Ramos (cell line): ENCODE measurements at regions not wholly inside any gene's neighbourhood (a gene's known extent, or its start where the extent isn't known, plus 50 kb on each side); places are given as distances from the start of the nearest gene placed in this dataset.
"Not testable (repeated sequence)": the region's sequence is repeated elsewhere in the genome, so short reads cannot be mapped to it uniquely, and the experiment has no call there.

Experiments used
- in situ Hi-C: fragments of 300-500 bp; cut with MboI; formaldehyde crosslinking; loops from one replicate; pipeline ENCODE4 v1.14.3; 2022; ENCODE audit warnings: low sequenced_read_pairs; ENCODE audit not compliant: unreplicated experiment

- in situ Hi-C loops, result no loop called here
Observed at GRCh38 chr18:60020107-60020925, 120.5 kb downstream of the PMAIP1 start.

- in situ Hi-C loops, result no loop called here
Observed at GRCh38 chr18:60019463-60019840, 119.7 kb downstream of the PMAIP1 start.

GRCh38 chr18:60018618-60019462 is 119.0 kb downstream of the PMAIP1 start:
- in situ Hi-C loops, result no loop called here

GRCh38 chr18:60018134-60018533 is 118.3 kb downstream of the PMAIP1 start:
- in situ Hi-C loops, result not testable (repeated sequence)

- in situ Hi-C loops, result no loop called here
Observed at GRCh38 chr18:60017371-60017770, 117.6 kb downstream of the PMAIP1 start.

GRCh38 chr18:60015826-60016225 is 116.0 kb downstream of the PMAIP1 start:
- in situ Hi-C loops, result not testable (repeated sequence)

GRCh38 chr18:60013148-60013547 is 113.4 kb downstream of the PMAIP1 start:
- in situ Hi-C loops, result not testable (repeated sequence)

- in situ Hi-C loops, result no loop called here
Observed at GRCh38 chr18:60010984-60011383, 111.2 kb downstream of the PMAIP1 start.

- in situ Hi-C loops, result no loop called here
Observed at GRCh38 chr18:60010513-60010912, 110.7 kb downstream of the PMAIP1 start.

GRCh38 chr18:60007661-60008060 is 107.9 kb downstream of the PMAIP1 start:
- in situ Hi-C loops, result no loop called here

- in situ Hi-C loops, result no loop called here
Observed at GRCh38 chr18:60003610-60004185, 103.9 kb downstream of the PMAIP1 start.

GRCh38 chr18:59996370-59996966 is 96.7 kb downstream of the PMAIP1 start:
- in situ Hi-C loops, result loop anchor here (25.0 kb wide), 2 partner anchors 416 to 566 kb away; no protein-coding TSS in a partner anchor

- in situ Hi-C loops, result loop anchor here (25.0 kb wide), 2 partner anchors 418 to 568 kb away; no protein-coding TSS in a partner anchor
Observed at GRCh38 chr18:59994357-59994756, 94.6 kb downstream of the PMAIP1 start.

- in situ Hi-C loops, result loop anchor here (25.0 kb wide), 2 partner anchors 419 to 569 kb away; no protein-coding TSS in a partner anchor
Observed at GRCh38 chr18:59993560-59993959, 93.8 kb downstream of the PMAIP1 start.

- in situ Hi-C loops, result loop anchor here (25.0 kb wide), 2 partner anchors 422 to 572 kb away; no protein-coding TSS in a partner anchor
Observed at GRCh38 chr18:59990121-59990823, 90.5 kb downstream of the PMAIP1 start.

GRCh38 chr18:59988098-59988706 is 88.4 kb downstream of the PMAIP1 start:
- in situ Hi-C loops, result loop anchor here (25.0 kb wide), 2 partner anchors 424 to 574 kb away; no protein-coding TSS in a partner anchor

- in situ Hi-C loops, result loop anchor here (25.0 kb wide), 2 partner anchors 425 to 575 kb away; no protein-coding TSS in a partner anchor
Observed at GRCh38 chr18:59987102-59987501, 87.3 kb downstream of the PMAIP1 start.

GRCh38 chr18:59986139-59986538 is 86.3 kb downstream of the PMAIP1 start:
- in situ Hi-C loops, result loop anchor here (25.0 kb wide), 2 partner anchors 426 to 576 kb away; no protein-coding TSS in a partner anchor

GRCh38 chr18:59985289-59985688 is 85.5 kb downstream of the PMAIP1 start:
- in situ Hi-C loops, result loop anchor here (25.0 kb wide), 2 partner anchors 427 to 577 kb away; no protein-coding TSS in a partner anchor
